SK-N-SH treated with all-trans-retinoic acid at 6 μM for 48 hours (cell line): ENCODE measurements at regions not wholly inside any gene's neighbourhood (a gene's known extent, or its start where the extent isn't known, plus 50 kb on each side); places are given as distances from the start of the nearest gene placed in this dataset.

Experiments
- ARNTL ChIP-seq: fragments of 450-650 bp; formaldehyde crosslinking; IDR thresholded peaks from 2 replicates; pipeline ENCODE4 v1.5.0; 2020; ENCODE audit warnings: low read depth, mild to moderate bottlenecking, moderate library complexity, borderline replicate concordance
- GLIS3 ChIP-seq: fragments of 250-450 bp; sonication (Bioruptor Pico); IDR thresholded peaks from 2 replicates; pipeline ENCODE4 v1.5.0; 2020; ENCODE audit warnings: mild to moderate bottlenecking, moderate library complexity
- ISL1 ChIP-seq: fragments of 250-450 bp; sonication (Bioruptor Pico); IDR thresholded peaks from 2 replicates; pipeline ENCODE4 v2.1.2; 2022; ENCODE audit warnings: mild to moderate bottlenecking, moderate library complexity
- PPARA ChIP-seq: fragments of 250-450 bp; sonication (Bioruptor Pico); IDR thresholded peaks from 2 replicates; pipeline ENCODE4 v1.5.0; 2020; ENCODE audit warnings: mild to moderate bottlenecking, borderline replicate concordance
- RARB ChIP-seq: fragments of 250-450 bp; sonication (Bioruptor Pico); IDR thresholded peaks from 2 replicates; pipeline ENCODE4 v1.8.0; 2021; ENCODE audit warnings: mild to moderate bottlenecking, moderate library complexity
- SNAI2 ChIP-seq: fragments of 250-450 bp; sonication (Bioruptor Pico); IDR thresholded peaks from 2 replicates; pipeline ENCODE4 v1.5.0; 2020; ENCODE audit warnings: mild to moderate bottlenecking, moderate library complexity
- TOX ChIP-seq: fragments of 250-450 bp; sonication (Bioruptor Pico); IDR thresholded peaks from 2 replicates; pipeline ENCODE4 v1.8.0; 2021; ENCODE audit warnings: mild to moderate bottlenecking, moderate library complexity, borderline replicate concordance
- ZC3H10 ChIP-seq: fragments of 250-450 bp; sonication (Bioruptor Pico); IDR thresholded peaks from 2 replicates; pipeline ENCODE4 v1.5.1; 2021; ENCODE audit warnings: mild to moderate bottlenecking, moderate library complexity
- ZFP3 ChIP-seq: fragments of 250-450 bp; sonication (Bioruptor Pico); IDR thresholded peaks from 2 replicates; pipeline ENCODE4 v1.5.0; 2020; ENCODE audit warnings: mild to moderate bottlenecking, moderate library complexity
- TF ChIP-seq, protein P1 (sequence below): fragments of 250-450 bp; sonication (Bioruptor Pico); IDR thresholded peaks from 2 replicates; pipeline ENCODE4 v1.5.1; 2021; ENCODE audit warnings: mild to moderate bottlenecking, moderate library complexity
- TF ChIP-seq, protein P2 (sequence below): fragments of 250-450 bp; sonication (Bioruptor Pico); IDR thresholded peaks from 2 replicates; pipeline ENCODE4 v1.8.0; 2020; ENCODE audit warnings: mild to moderate bottlenecking, moderate library complexity, borderline replicate concordance
- TF ChIP-seq, protein P3 (sequence below): fragments of 250-450 bp; sonication (Bioruptor Pico); IDR thresholded peaks from 2 replicates; pipeline ENCODE4 v1.8.0; 2021; ENCODE audit warnings: low read depth, mild to moderate bottlenecking, moderate library complexity, borderline replicate concordance
- TF ChIP-seq, protein P4 (sequence below): fragments of 250-450 bp; sonication (Bioruptor Pico); IDR thresholded peaks from 2 replicates; pipeline ENCODE4 v1.5.0; 2020; ENCODE audit warnings: mild to moderate bottlenecking, moderate library complexity

DNA sequence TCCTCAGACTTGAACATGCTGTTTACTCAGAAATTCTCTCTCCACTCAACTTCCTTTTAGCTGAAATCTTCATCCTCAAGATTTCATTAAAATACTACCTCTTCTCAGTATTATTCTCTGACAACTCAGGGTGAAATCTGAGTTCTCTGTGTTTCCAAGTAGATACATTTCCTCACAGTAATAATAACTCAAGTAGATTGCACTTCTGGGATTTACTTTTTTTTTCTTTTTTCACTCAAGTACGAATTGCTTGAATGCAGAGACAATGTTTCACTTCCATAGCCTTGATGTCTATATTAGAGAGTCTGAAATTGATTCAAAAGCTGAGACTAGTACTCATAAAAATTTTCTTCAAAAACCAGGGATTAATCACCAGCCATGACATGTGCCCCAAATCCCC is 166.4 kb downstream of the SLITRK5 start:
- TF ChIP-seq, protein P1, sequence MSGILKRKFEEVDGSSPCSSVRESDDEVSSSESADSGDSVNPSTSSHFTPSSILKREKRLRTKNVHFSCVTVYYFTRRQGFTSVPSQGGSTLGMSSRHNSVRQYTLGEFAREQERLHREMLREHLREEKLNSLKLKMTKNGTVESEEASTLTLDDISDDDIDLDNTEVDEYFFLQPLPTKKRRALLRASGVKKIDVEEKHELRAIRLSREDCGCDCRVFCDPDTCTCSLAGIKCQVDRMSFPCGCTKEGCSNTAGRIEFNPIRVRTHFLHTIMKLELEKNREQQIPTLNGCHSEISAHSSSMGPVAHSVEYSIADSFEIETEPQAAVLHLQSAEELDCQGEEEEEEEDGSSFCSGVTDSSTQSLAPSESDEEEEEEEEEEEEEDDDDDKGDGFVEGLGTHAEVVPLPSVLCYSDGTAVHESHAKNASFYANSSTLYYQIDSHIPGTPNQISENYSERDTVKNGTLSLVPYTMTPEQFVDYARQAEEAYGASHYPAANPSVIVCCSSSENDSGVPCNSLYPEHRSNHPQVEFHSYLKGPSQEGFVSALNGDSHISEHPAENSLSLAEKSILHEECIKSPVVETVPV (CRISPR knock-in tag) = no peak
- TF ChIP-seq PPARA (CRISPR knock-in tag) (no peak), ARNTL (CRISPR knock-in tag) (no peak), ZFP3 (no peak), SNAI2 (CRISPR knock-in tag) (no peak), ISL1 (CRISPR knock-in tag) (no peak), GLIS3 (CRISPR knock-in tag) (no peak), RARB (CRISPR knock-in tag) (no peak), ZC3H10 (CRISPR knock-in tag) (no peak), TOX (CRISPR knock-in tag) (no peak)
- TF ChIP-seq, protein P2, sequence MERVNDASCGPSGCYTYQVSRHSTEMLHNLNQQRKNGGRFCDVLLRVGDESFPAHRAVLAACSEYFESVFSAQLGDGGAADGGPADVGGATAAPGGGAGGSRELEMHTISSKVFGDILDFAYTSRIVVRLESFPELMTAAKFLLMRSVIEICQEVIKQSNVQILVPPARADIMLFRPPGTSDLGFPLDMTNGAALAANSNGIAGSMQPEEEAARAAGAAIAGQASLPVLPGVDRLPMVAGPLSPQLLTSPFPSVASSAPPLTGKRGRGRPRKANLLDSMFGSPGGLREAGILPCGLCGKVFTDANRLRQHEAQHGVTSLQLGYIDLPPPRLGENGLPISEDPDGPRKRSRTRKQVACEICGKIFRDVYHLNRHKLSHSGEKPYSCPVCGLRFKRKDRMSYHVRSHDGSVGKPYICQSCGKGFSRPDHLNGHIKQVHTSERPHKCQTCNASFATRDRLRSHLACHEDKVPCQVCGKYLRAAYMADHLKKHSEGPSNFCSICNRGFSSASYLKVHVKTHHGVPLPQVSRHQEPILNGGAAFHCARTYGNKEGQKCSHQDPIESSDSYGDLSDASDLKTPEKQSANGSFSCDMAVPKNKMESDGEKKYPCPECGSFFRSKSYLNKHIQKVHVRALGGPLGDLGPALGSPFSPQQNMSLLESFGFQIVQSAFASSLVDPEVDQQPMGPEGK (CRISPR knock-in tag) = no peak
- TF ChIP-seq, protein P3, sequence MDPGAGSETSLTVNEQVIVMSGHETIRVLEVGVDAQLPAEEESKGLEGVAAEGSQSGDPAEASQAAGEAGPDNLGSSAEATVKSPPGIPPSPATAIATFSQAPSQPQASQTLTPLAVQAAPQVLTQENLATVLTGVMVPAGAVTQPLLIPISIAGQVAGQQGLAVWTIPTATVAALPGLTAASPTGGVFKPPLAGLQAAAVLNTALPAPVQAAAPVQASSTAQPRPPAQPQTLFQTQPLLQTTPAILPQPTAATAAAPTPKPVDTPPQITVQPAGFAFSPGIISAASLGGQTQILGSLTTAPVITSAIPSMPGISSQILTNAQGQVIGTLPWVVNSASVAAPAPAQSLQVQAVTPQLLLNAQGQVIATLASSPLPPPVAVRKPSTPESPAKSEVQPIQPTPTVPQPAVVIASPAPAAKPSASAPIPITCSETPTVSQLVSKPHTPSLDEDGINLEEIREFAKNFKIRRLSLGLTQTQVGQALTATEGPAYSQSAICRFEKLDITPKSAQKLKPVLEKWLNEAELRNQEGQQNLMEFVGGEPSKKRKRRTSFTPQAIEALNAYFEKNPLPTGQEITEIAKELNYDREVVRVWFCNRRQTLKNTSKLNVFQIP = no peak
- TF ChIP-seq, protein P4, sequence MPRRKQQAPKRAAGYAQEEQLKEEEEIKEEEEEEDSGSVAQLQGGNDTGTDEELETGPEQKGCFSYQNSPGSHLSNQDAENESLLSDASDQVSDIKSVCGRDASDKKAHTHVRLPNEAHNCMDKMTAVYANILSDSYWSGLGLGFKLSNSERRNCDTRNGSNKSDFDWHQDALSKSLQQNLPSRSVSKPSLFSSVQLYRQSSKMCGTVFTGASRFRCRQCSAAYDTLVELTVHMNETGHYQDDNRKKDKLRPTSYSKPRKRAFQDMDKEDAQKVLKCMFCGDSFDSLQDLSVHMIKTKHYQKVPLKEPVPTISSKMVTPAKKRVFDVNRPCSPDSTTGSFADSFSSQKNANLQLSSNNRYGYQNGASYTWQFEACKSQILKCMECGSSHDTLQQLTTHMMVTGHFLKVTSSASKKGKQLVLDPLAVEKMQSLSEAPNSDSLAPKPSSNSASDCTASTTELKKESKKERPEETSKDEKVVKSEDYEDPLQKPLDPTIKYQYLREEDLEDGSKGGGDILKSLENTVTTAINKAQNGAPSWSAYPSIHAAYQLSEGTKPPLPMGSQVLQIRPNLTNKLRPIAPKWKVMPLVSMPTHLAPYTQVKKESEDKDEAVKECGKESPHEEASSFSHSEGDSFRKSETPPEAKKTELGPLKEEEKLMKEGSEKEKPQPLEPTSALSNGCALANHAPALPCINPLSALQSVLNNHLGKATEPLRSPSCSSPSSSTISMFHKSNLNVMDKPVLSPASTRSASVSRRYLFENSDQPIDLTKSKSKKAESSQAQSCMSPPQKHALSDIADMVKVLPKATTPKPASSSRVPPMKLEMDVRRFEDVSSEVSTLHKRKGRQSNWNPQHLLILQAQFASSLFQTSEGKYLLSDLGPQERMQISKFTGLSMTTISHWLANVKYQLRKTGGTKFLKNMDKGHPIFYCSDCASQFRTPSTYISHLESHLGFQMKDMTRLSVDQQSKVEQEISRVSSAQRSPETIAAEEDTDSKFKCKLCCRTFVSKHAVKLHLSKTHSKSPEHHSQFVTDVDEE (CRISPR knock-in tag) = no peak
